NOMO-1 treated with DMSO at 0.1 percent for 48 hours (cell line): ENCODE measurements at regions not wholly inside any gene's neighbourhood (a gene's known extent, or its start where the extent isn't known, plus 50 kb on each side); places are given as distances from the start of the nearest gene placed in this dataset.
"Not testable (repeated sequence)": the region's sequence is repeated elsewhere in the genome, so short reads cannot be mapped to it uniquely, and the experiment has no call there.

Experiments
- DNase-seq: peaks from one replicate; lab custom pipeline; 2025; ENCODE audit not compliant: unreplicated experiment; lab: John Stamatoyannopoulos, UW

GRCh38 chr2:215799194-215799593 is 214.2 kb downstream of the MREG start:
- DNase-seq = no peak

GRCh38 chr2:215797676-215798075 is 215.7 kb downstream of the MREG start:
- DNase-seq = no peak

- peak; percentile 12 for DNase-seq
Observed at GRCh38 chr2:215796140-215796855, 217.1 kb downstream of the MREG start.

DNA sequence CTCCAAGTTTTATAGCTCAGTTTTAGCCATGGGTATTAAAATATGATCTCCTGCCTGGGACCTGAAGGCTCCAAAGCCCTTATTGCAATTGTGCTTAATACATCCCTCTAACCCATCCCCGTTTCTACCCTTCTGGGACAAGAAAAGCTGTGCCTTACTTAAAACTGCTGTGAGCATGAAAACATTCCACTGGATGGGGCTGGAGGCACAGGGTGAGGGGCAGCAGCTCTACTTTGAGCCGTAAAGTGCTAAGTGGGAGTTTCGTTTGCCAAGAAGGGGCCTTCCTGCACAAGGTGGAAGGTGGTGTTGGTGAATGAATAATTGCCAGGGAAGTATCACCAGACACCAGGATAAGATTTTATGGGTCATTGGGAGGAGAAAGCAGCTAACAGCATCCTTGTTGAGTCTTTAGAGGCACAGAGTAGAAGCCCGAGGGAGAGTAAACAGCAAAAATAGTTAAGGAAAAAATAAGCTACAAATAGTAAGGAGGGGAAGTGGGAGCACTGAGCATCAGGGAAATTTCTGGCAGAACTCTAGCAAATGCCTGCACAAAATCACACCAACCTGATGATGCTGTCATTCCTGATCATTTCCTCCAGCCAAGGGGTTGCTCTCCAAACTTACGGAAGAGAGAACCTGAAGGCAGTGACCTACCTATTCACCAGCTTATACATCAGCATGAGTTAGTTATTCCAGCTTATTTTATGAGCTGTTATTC is 218.4 kb downstream of the MREG start:
- DNase-seq = no peak

- DNase-seq = peak; percentile 93
Observed at GRCh38 chr2:215793747-215794595, 219.4 kb downstream of the MREG start.

DNA sequence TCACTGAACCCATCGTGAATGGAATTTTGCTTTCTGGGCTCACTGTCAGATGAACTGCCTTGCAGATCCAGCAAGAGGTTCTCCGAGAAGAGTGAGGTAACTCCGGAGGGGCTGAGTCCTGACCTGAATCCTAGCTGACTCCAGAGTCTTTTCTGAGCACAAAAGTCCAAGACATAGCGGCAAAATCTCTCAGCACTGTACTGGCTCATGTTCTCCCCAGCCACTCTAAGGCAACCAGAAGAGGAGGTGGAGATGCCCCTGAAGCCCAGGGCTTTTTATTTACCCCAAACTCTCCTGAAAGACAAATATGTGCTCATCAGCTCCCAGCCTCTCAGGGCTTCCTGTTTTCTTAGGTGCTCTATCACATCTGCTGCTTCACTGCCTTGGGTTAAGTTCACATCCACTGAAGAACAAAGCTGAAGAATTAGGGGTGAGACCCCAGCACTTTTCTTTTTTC is 221.8 kb downstream of the MREG start:
- peak; percentile 41 for DNase-seq

GRCh38 chr2:215790523-215791421 is 222.6 kb downstream of the MREG start:
- no peak for DNase-seq

DNA sequence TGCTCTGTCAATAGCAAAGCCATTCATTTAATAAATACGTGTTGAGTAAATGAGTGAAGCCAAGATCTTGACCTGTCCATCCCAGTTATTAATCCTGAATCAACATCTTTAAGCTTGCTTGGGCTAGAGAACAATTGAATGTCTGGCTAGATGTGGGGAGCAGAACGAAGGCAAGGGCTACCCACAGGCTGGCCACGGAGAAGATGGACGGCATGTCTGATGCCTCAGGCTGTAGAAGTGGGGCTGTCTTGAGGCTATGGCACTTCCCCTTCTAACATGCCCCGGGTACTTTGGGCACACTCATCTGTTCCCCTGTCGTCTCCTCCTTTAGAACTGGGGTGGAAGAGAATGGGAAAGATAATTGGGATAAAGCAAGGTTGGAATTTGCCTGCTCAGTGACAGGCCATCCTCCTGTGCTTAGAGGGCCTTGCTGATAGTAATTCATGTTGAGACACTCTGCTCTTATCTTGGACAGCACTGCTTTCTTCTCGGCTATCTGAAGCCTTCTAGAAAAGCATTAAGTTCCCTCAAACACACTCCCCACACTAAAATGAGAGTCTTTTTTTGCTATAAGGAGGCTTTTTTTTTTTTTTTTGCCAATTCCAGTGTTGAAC is 225.7 kb downstream of the MREG start:
- DNase-seq = no peak

DNA sequence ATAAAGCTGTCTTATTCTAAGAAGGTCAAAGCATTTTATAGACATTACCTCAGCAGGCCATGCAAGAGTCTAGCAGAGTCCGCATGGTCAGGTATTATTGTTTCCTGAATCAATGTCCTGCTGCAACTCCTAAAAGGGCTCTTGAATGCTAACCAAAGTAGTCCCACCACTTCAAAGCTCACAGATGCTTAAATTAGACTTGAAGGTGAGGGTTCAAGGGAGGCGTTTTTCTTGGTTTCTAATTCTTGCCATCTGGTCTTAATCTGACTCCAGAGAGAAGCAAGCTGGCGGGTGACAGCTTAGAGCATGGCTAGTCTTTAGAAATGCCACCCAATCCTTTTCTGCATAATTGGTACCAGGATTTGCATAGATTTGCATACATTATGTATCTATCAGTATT is 226.3 kb downstream of the MREG start:
- DNase-seq = no peak

GRCh38 chr2:215784371-215784783 is 229.0 kb downstream of the MREG start:
- DNase-seq = no peak

- not testable (repeated sequence) for DNase-seq
Observed at GRCh38 chr2:215783640-215784039, 229.7 kb downstream of the MREG start.

DNA sequence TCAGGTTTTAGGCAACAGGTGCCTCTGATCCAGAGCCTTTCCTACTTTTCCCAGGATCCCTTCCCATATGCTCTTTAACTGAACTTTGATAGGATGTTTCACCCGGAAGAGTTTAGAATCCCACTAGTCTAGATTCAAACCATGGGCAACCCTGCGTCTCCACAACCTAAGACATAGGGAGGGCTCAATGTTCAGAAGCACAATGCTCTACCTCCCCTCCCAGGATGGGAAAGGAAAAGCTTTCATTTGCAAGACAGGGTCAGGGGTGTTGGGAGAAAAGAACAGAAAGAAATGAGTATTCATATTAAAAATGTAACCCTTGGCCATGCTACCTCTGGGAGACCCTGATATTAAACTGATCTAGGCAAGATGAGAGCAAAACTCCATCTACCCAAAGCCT is 230.4 kb downstream of the MREG start:
- no peak for DNase-seq

GRCh38 chr2:215782295-215782694 is 231.1 kb downstream of the MREG start:
- DNase-seq = no peak

GRCh38 chr2:215780907-215781685 is 232.3 kb downstream of the MREG start:
- no peak for DNase-seq

GRCh38 chr2:215780313-215780712 is 233.0 kb downstream of the MREG start:
- no peak for DNase-seq

DNA sequence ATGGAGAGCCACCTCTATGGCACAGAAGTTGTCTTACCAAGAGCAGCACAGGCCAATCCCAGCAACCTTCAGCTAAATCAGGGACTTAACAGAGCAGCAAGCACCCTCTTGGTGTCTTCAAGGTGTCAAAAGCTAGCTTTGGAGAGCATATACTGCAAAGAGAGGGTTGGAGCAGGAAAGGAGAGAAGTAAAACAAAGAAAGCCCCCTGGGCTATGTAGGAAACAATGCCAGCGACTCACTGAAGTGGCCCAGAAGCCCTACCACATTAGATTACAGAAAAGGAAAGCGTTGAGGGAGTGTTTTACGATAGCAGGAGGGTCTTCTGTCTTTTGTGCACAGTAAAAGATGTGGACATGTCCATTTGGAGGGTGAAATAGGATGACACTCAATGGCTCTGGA is 233.4 kb downstream of the MREG start:
- DNase-seq = no peak

GRCh38 chr2:215777465-215778044 is 235.8 kb downstream of the MREG start:
- DNase-seq = no peak

DNA sequence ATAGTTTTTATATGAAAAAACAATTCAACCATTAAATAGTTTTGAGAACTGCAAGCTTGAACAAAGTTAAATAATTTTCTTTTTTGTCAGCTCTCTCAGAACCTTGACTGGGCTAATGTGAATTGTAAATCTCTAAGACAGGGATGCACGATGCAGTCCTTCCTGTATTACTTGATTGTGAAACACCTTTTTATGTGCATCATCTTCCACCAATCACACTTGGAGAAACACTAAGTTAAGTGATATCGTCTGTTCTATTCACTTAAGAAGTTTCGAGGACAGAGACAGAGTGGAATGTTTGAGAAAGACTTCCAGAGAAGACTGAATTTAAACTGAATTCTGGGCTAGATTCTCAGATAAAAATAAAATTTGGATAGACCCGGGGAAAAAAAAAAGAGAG is 238.2 kb downstream of the MREG start:
- DNase-seq = peak; percentile 2

- peak; percentile 55 for DNase-seq
Observed at GRCh38 chr2:215773728-215774127, 239.6 kb downstream of the MREG start.
